H1 (cell line): ENCODE measurements at regions not wholly inside any gene's neighbourhood (a gene's known extent, or its start where the extent isn't known, plus 50 kb on each side); places are given as distances from the start of the nearest gene placed in this dataset.

Experiments
- CTCF ChIA-PET: fragments of 300-600 bp; sonication (Branson Sonifier 250); formaldehyde crosslinking; loops from one replicate; lab custom pipeline; 2021; ENCODE audit not compliant: partially characterized antibody; lab: Charles Lee
- POLR2A ChIA-PET: fragments of 300-600 bp; sonication (Branson Sonifier 250); formaldehyde crosslinking; loops from one replicate; lab custom pipeline; 2021; ENCODE audit warnings: inconsistent platforms; ENCODE audit not compliant: partially characterized antibody; lab: Charles Lee
- DNase-seq, 2 experiments: peaks; one replicate each; pipeline versions ENCODE4 v3.0.0 to v3.0.0-alpha.2; 2010 to 2022; ENCODE audit warnings: low spot score in 2 of 2, low read depth in 1 of 2, mixed read lengths in 1 of 2
- FAIRE-seq: peaks from 2 replicates; lab custom pipeline; 2011; peaks lifted over from hg19 to GRCh38; lab: Jason Lieb, UNC
- H2AFZ ChIP-seq: 2 replicates; pipeline ENCODE4 v1.8.1; 2012; ENCODE audit warnings: low read length, inconsistent platforms
- H2AK5ac ChIP-seq: 2 replicates; pipeline ENCODE4 v1.6.1; 2013; ENCODE audit warnings: low read depth, low read length
- H2BK120ac ChIP-seq: replicated peaks from 2 replicates; pipeline ENCODE3; 2013; ENCODE audit warnings: low read depth, low read length, inconsistent platforms
- H2BK12ac ChIP-seq: 2 replicates; pipeline ENCODE4 v1.6.1; 2013; ENCODE audit warnings: low read depth, low read length
- H2BK15ac ChIP-seq: 2 replicates; pipeline ENCODE4 v1.6.1; 2013; ENCODE audit warnings: low read length
- H2BK20ac ChIP-seq: 2 replicates; pipeline ENCODE4 v1.6.1; 2013; ENCODE audit warnings: low read length
- H2BK5ac ChIP-seq: 2 replicates; pipeline ENCODE4 v1.6.1; 2013; ENCODE audit warnings: low read depth, low read length
- H3K14ac ChIP-seq: 2 replicates; pipeline ENCODE4 v1.6.1; 2013; ENCODE audit warnings: inconsistent platforms; ENCODE audit not compliant: insufficient read length
- H3K18ac ChIP-seq: 2 replicates; pipeline ENCODE4 v1.6.1; 2013; ENCODE audit warnings: low read length; ENCODE audit errors: extremely low read depth
- H3K23ac ChIP-seq: 2 replicates; pipeline ENCODE4 v1.6.1; 2013; ENCODE audit warnings: inconsistent platforms; ENCODE audit not compliant: insufficient read length
- H3K23me2 ChIP-seq: 2 replicates; pipeline ENCODE4 v1.6.1; 2013; ENCODE audit warnings: low read depth, low read length
- H3K27ac ChIP-seq: 2 replicates; pipeline ENCODE4 v1.6.1; 2011; ENCODE audit warnings: low read depth, low read length, inconsistent platforms
- H3K27me3 ChIP-seq, 4 experiments: replicated peaks in 1 of 4; 1 replicate in 1 of 4; 2 replicates in 3 of 4; pipeline versions ENCODE4 v1.6.1 to v1.8.1; 2011 to 2013; ENCODE audit warnings: low read length in 3 of 4, mild to moderate bottlenecking in 3 of 4, inconsistent platforms in 2 of 4, mixed read lengths in 2 of 4, moderate library complexity in 1 of 4; ENCODE audit not compliant: control insufficient read depth in 3 of 4, insufficient read depth in 3 of 4; ENCODE audit errors: extremely low read depth in 1 of 4
- H3K36me3 ChIP-seq, 4 experiments: 2 replicates each; pipeline versions ENCODE4 v1.6.1 to v1.8.1; 2011 to 2013; ENCODE audit warnings: mild to moderate bottlenecking in 4 of 4, low read length in 3 of 4, moderate library complexity in 2 of 4, control low read depth in 1 of 4, inconsistent platforms in 1 of 4; ENCODE audit not compliant: insufficient read depth in 4 of 4, control insufficient read depth in 2 of 4
- H3K4ac ChIP-seq: replicated peaks from 2 replicates; pipeline ENCODE3; 2013; ENCODE audit warnings: low read length, low read depth, mixed read lengths, inconsistent platforms; ENCODE audit not compliant: insufficient read length
- H3K4me1 ChIP-seq, 4 experiments: replicated peaks in 1 of 4; 1 replicate in 1 of 4; 2 replicates in 3 of 4; pipeline versions ENCODE4 v1.6.1 to v1.8.1; 2011 to 2013; ENCODE audit warnings: low read length in 3 of 4, inconsistent platforms in 2 of 4, mixed read lengths in 1 of 4; ENCODE audit not compliant: insufficient read depth in 4 of 4, control insufficient read depth in 3 of 4
- H3K4me2 ChIP-seq, 2 experiments: 2 replicates each; pipeline versions ENCODE4 v1.6.1 to v1.8.1; 2011 to 2013; ENCODE audit warnings: low read depth in 2 of 2, low read length in 2 of 2, control low read depth in 1 of 2, inconsistent platforms in 1 of 2, mild to moderate bottlenecking in 1 of 2; ENCODE audit not compliant: insufficient read depth in 1 of 2
- H3K4me3 ChIP-seq, 4 experiments: fragments of 200-600, 300-600 bp in 1 of 4; sonication (generic), shearing (Covaris generic), sonication (Bioruptor Twin) in 1 of 4; 2 replicates each; pipeline versions ENCODE4 v1.5.1 to v1.8.1; 2011 to 2016; ENCODE audit warnings: low read length in 4 of 4, low read depth in 3 of 4, control low read depth in 2 of 4, inconsistent platforms in 2 of 4, mild to moderate bottlenecking in 2 of 4, mixed read lengths in 1 of 4, moderate library complexity in 1 of 4; ENCODE audit not compliant: insufficient read depth in 2 of 4; ENCODE audit errors: extremely low read depth in 1 of 4
- H3K56ac ChIP-seq: replicated peaks from 2 replicates; pipeline ENCODE3; 2013; ENCODE audit warnings: low read depth, mild to moderate bottlenecking, mixed read lengths, low read length, inconsistent platforms; ENCODE audit not compliant: insufficient read length
- H3K79me1 ChIP-seq: 2 replicates; pipeline ENCODE4 v1.6.1; 2013; ENCODE audit warnings: low read depth, low read length, control low read depth
- H3K79me2 ChIP-seq, 2 experiments: 2 replicates each; pipeline versions ENCODE4 v1.6.1 to v1.8.1; 2012 to 2013; ENCODE audit warnings: low read length in 2 of 2, mild to moderate bottlenecking in 2 of 2, inconsistent platforms in 1 of 2; ENCODE audit not compliant: insufficient read depth in 2 of 2, control insufficient read depth in 1 of 2
- H3K9ac ChIP-seq, 4 experiments: replicated peaks in 1 of 4; 1 replicate in 1 of 4; 2 replicates in 3 of 4; pipeline versions ENCODE4 v1.6.1 to v1.8.1; 2011 to 2013; ENCODE audit warnings: low read depth in 3 of 4, low read length in 3 of 4, control low read depth in 2 of 4, mild to moderate bottlenecking in 2 of 4, moderate library complexity in 2 of 4, inconsistent platforms in 1 of 4; ENCODE audit errors: extremely low read depth in 1 of 4
- H3K9me3 ChIP-seq, 2 experiments: 2 replicates each; pipeline versions ENCODE4 v1.6.1 to v1.8.1; 2012 to 2013; ENCODE audit warnings: mild to moderate bottlenecking in 2 of 2, moderate library complexity in 2 of 2, control low read depth in 1 of 2, inconsistent platforms in 1 of 2, low read depth in 1 of 2, low read length in 1 of 2, mixed read lengths in 1 of 2; ENCODE audit not compliant: insufficient read depth in 2 of 2
- H4K20me1 ChIP-seq, 2 experiments: replicated peaks in 1 of 2; 2 replicates each; pipeline versions ENCODE3 to v1.8.1; 2011 to 2013; ENCODE audit warnings: inconsistent platforms in 2 of 2, low read length in 2 of 2, mild to moderate bottlenecking in 1 of 2; ENCODE audit not compliant: insufficient read depth in 2 of 2, control insufficient read depth in 1 of 2
- H4K5ac ChIP-seq: 2 replicates; pipeline ENCODE4 v1.6.1; 2013; ENCODE audit warnings: low read length, low read depth, mixed read lengths, inconsistent platforms; ENCODE audit not compliant: insufficient read length
- H4K8ac ChIP-seq: 2 replicates; pipeline ENCODE4 v1.8.0; 2013; ENCODE audit warnings: mild to moderate bottlenecking, moderate library complexity, low read length, inconsistent platforms; ENCODE audit not compliant: insufficient read depth; ENCODE audit errors: extremely low read depth
- H4K91ac ChIP-seq: replicated peaks from 2 replicates; pipeline ENCODE3; 2013; ENCODE audit warnings: low read length, mixed read lengths, inconsistent platforms; ENCODE audit not compliant: insufficient read length
- CBX8 ChIP-seq: fragments of 300-800, 300-1000 bp; sonication (generic); IDR thresholded peaks from 2 replicates; pipeline ENCODE4 v1.7.1; 2016; ENCODE audit warnings: low read depth, low read length, borderline replicate concordance
- CHD1 ChIP-seq: IDR thresholded peaks from 2 replicates; pipeline ENCODE4 v1.6.1; 2012; ENCODE audit warnings: low read depth, low read length, improper control_type of control experiment
- GABPA ChIP-seq: IDR thresholded peaks from 2 replicates; pipeline ENCODE4 v1.6.1; 2011; ENCODE audit warnings: mild to moderate bottlenecking, low read length, moderate library complexity, borderline replicate concordance; ENCODE audit not compliant: insufficient read depth
- WGBS, 2 experiments: shearing (Covaris generic) in 1 of 2; methylation state at CpG; one replicate each; pipeline versions ENCODE4 v1.1.6 to v1.1.7; 2013 to 2015; ENCODE audit warnings: low lambda C conversion rate in 2 of 2, mixed read lengths in 2 of 2, inconsistent platforms in 1 of 2, low coverage in 1 of 2, missing lambda C conversion rate in 1 of 2; ENCODE audit not compliant: insufficient replicate concordance in 2 of 2, insufficient coverage in 1 of 2, insufficient read length in 1 of 2; ENCODE audit errors: extremely low coverage in 1 of 2, missing lambda C conversion rate in 1 of 2; 5-methylcytosine and 5-hydroxymethylcytosine counted together

DNA sequence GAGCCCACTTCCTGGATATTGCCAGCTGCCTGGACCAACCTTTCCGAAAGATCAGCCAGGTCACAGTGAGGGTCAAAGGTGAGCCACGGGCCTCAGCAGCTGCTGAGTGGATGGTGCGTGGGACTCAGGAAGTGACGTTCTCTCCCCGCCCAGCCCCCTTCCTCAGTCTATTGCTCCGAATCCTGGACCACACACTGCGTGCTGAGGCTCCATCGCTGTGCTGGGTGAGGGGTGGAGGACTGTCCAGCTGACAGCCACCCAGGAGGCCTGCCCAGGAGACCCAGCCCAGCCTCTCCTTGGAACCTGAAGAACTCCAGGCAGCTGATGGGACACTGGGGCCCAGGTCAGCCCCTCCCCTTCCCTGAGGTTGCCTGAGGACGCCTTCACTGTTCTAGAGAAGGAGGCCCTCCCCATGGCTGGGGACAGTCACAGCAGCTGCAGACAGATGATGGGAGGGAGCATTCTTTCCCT, 94.4 kb upstream of the CD93 start:
- Histone ChIP-seq H2AK5ac (no peak overlapping the region), H3K4me2 (no peak overlapping the region), H3K14ac (no peak overlapping the region), H3K36me3 (no peaks in the 10 kb centered on the region), H4K5ac (no peak overlapping the region), H3K27me3 (no peaks in the 10 kb centered on the region), H3K4me1 (no peaks in the 10 kb centered on the region), H3K79me1 (no peaks in the 10 kb centered on the region), H4K8ac (no peak overlapping the region; the same call in 1 of the 2 replicates), H2BK15ac (no peak overlapping the region), H3K4ac (no peak overlapping the region), H3K23me2 (no peaks in the 10 kb centered on the region; the same call in 1 of the 2 replicates), H2BK120ac (no peak overlapping the region), H3K79me2 (no peaks in the 10 kb centered on the region), H3K23ac (no peak overlapping the region), H3K18ac (no peak overlapping the region), H2BK5ac (no peak overlapping the region), H3K9me3 (no peaks in the 10 kb centered on the region; a peak in 1 of 4 replicates), H4K20me1 (no peaks in the 10 kb centered on the region), H2BK12ac (no peak overlapping the region), H3K4me3 (no peak overlapping the region), H3K56ac (no peak overlapping the region), H3K27ac (no peak overlapping the region), H4K91ac (no peak overlapping the region), H2BK20ac (no peak overlapping the region), H2AFZ (no peak overlapping the region), H3K9ac (no peak overlapping the region)
- ChIA-PET CTCF (interaction anchor here (0.6 to 5.5 kb wide), 7 partner anchors 8 to 160 kb away, joined by 3 to 31 read pairs (median 3); no protein-coding TSS in a partner anchor), POLR2A (no interaction called here)
- 96% methylated on average over 7 of the region's 9 CpGs; no CpG with 5 or more reads in 1 of the 2 experiments for WGBS, 2 experiments
- FAIRE-seq (no peak), DNase-seq (no peak)
- TF ChIP-seq CBX8 (no peak), GABPA (no peak), CHD1 (no peak)
